Endodermal cell (in vitro differentiated cells): ENCODE measurements at regions not wholly inside any gene's neighbourhood (a gene's known extent, or its start where the extent isn't known, plus 50 kb on each side); places are given as distances from the start of the nearest gene placed in this dataset.

Source experiments
- DNase-seq: peaks from one replicate; pipeline ENCODE4 v3.0.0-alpha.2; 2017
- H3K27ac ChIP-seq: 2 replicates; pipeline ENCODE4 v1.5.1; 2013; ENCODE audit warnings: mild to moderate bottlenecking, low read depth, low read length, moderate library complexity
- H3K27me3 ChIP-seq: 2 replicates; pipeline ENCODE4 v1.6.1; 2013; ENCODE audit warnings: mild to moderate bottlenecking, low read length, moderate library complexity; ENCODE audit not compliant: insufficient read depth, control insufficient read depth, poor library complexity, severe bottlenecking
- H3K36me3 ChIP-seq: 2 replicates; pipeline ENCODE4 v1.7.0; 2013; ENCODE audit warnings: mild to moderate bottlenecking, low read length, moderate library complexity; ENCODE audit not compliant: control insufficient read depth, insufficient read depth
- H3K4me1 ChIP-seq: one replicate; pipeline ENCODE4 v1.7.0; 2013; ENCODE audit warnings: low read length; ENCODE audit not compliant: control insufficient read depth, insufficient read depth
- H3K4me3 ChIP-seq: 2 replicates; pipeline ENCODE4 v1.5.1; 2013; ENCODE audit warnings: mild to moderate bottlenecking, low read length, moderate library complexity
- H3K9ac ChIP-seq: 2 replicates; pipeline ENCODE4 v1.6.1; 2013; ENCODE audit warnings: mild to moderate bottlenecking, low read length, moderate library complexity; ENCODE audit not compliant: poor library complexity, severe bottlenecking; ENCODE audit errors: extremely low read depth
- H3K9me3 ChIP-seq: 2 replicates; pipeline ENCODE4 v1.6.1; 2013; ENCODE audit warnings: mild to moderate bottlenecking, low read length, moderate library complexity; ENCODE audit not compliant: control insufficient read depth
- H3K27ac Mint-ChIP-seq: 2 replicates; pipeline ENCODE4 v1.8.0; 2020; ENCODE audit warnings: mixed read lengths
- H3K27me3 Mint-ChIP-seq: 2 replicates; pipeline ENCODE4 v1.8.0; 2021; ENCODE audit warnings: mild to moderate bottlenecking, mixed read lengths; ENCODE audit not compliant: insufficient read depth
- H3K36me3 Mint-ChIP-seq: 2 replicates; pipeline ENCODE4 v1.8.0; 2020; ENCODE audit warnings: low read depth, mixed read lengths
- H3K4me1 Mint-ChIP-seq: 2 replicates; pipeline ENCODE4 v1.8.0; 2020; ENCODE audit warnings: mixed read lengths
- H3K4me3 Mint-ChIP-seq: 2 replicates; pipeline ENCODE4 v1.8.0; 2020; ENCODE audit warnings: mild to moderate bottlenecking, moderate library complexity, mixed read lengths
- H3K9me3 Mint-ChIP-seq: 2 replicates; pipeline ENCODE4 v1.8.0; 2020; ENCODE audit warnings: mild to moderate bottlenecking, mixed read lengths
- CTCF ChIP-seq: fragments of 200-600 bp; sonication (generic); conservative IDR thresholded peaks from 2 replicates; pipeline ENCODE4 v1.5.0; 2021; ENCODE audit warnings: antibody characterized with exemption, mild to moderate bottlenecking
- WGBS, 2 experiments: methylation state at CpG; one replicate each; pipeline versions ENCODE4 v1.1.5 to v1.1.7; 2013; ENCODE audit warnings: missing lambda C conversion rate in 2 of 2, mixed read lengths in 1 of 2; ENCODE audit not compliant: insufficient coverage in 1 of 2, insufficient read length in 1 of 2; 5-methylcytosine and 5-hydroxymethylcytosine counted together

GRCh38 chr5:173720953-173721600 lies 104.6 kb upstream of the BOD1 start:
- Histone ChIP-seq H3K4me3 (no peak overlapping the region), H3K9me3 (peaks cover 3% of the 10 kb centered on the region), H3K36me3 (no peaks in the 10 kb centered on the region), H3K9ac (no peak overlapping the region), H3K27me3 (no peaks in the 10 kb centered on the region), H3K4me1 (no peaks in the 10 kb centered on the region), H3K27ac (peak overlapping the region; percentile 85)
- Mint-ChIP-seq H3K4me1 (no peaks in the 10 kb centered on the region), H3K27ac (no peak overlapping the region), H3K4me3 (no peak overlapping the region), H3K9me3 (no peaks in the 10 kb centered on the region), H3K27me3 (no peaks in the 10 kb centered on the region), H3K36me3 (peaks cover 30% of the 10 kb centered on the region)
- WGBS, 2 experiments, result 60 to 91% methylated on average over 1 to 7 of the region's 7 CpGs
- no peak for DNase-seq
- peak; percentile 66 for TF ChIP-seq CTCF

GRCh38 chr5:173721601-173722232 lies 105.3 kb upstream of the BOD1 start:
- H3K4me3 ChIP-seq, result no peak overlapping the region
- H3K27ac ChIP-seq, result no peak overlapping the region
- Mint-ChIP-seq H3K27me3 (no peaks in the 10 kb centered on the region), H3K9me3 (peaks cover 2% of the 10 kb centered on the region), H3K4me3 (no peak overlapping the region), H3K36me3 (peaks cover 35% of the 10 kb centered on the region), H3K27ac (peak overlapping the region; percentile 62), H3K4me1 (no peaks in the 10 kb centered on the region)
- no peaks in the 10 kb centered on the region for H3K36me3 ChIP-seq
- no peaks in the 10 kb centered on the region for H3K4me1 ChIP-seq
- 83 to 91% methylated on average over 9 to 10 of the region's 10 CpGs for WGBS, 2 experiments
- H3K9ac ChIP-seq, result no peak overlapping the region
- H3K9me3 ChIP-seq, result peaks cover 5% of the 10 kb centered on the region
- no peak for DNase-seq
- no peak for TF ChIP-seq CTCF
- H3K27me3 ChIP-seq, result no peaks in the 10 kb centered on the region

GRCh38 chr5:173726846-173727557 lies 110.6 kb upstream of the BOD1 start:
- no peak overlapping the region for H3K4me3 Mint-ChIP-seq
- no peaks in the 10 kb centered on the region for H3K27me3 Mint-ChIP-seq
- H3K36me3 ChIP-seq, result no peaks in the 10 kb centered on the region
- H3K9me3 ChIP-seq, result peaks cover 5% of the 10 kb centered on the region
- no peak overlapping the region for H3K27ac ChIP-seq
- WGBS, 2 experiments, result 81 to 100% methylated on average over 1 to 7 of the region's 7 CpGs
- no peak overlapping the region for H3K4me3 ChIP-seq
- peaks cover 18% of the 10 kb centered on the region for H3K4me1 Mint-ChIP-seq
- no peak for DNase-seq
- TF ChIP-seq CTCF, result no peak
- H3K9me3 Mint-ChIP-seq, result peaks cover 3% of the 10 kb centered on the region
- peaks cover 9% of the 10 kb centered on the region for H3K4me1 ChIP-seq
- H3K27ac Mint-ChIP-seq, result no peak overlapping the region
- no peaks in the 10 kb centered on the region for H3K27me3 ChIP-seq
- no peak overlapping the region for H3K9ac ChIP-seq
- peaks cover 38% of the 10 kb centered on the region for H3K36me3 Mint-ChIP-seq
